Hepatocyte (in vitro differentiated cells): ENCODE measurements at regions not wholly inside any gene's neighbourhood (a gene's known extent, or its start where the extent isn't known, plus 50 kb on each side); places are given as distances from the start of the nearest gene placed in this dataset.

Experiments
- DNase-seq: peaks from one replicate; pipeline ENCODE4 v3.0.0-alpha.2; 2016; ENCODE audit warnings: low spot score
- H2AFZ ChIP-seq: fragments of 200-600 bp; sonication (generic); 2 replicates; pipeline ENCODE4 v1.6.0; 2016; ENCODE audit warnings: antibody characterized with exemption, mild to moderate bottlenecking
- H3K27ac ChIP-seq: fragments of 200-600 bp; sonication (generic); 2 replicates; pipeline ENCODE4 v1.5.1; 2016; ENCODE audit warnings: mild to moderate bottlenecking
- H3K27me3 ChIP-seq: fragments of 200-600 bp; sonication (generic); 2 replicates; pipeline ENCODE4 v1.6.1; 2016
- H3K36me3 ChIP-seq: fragments of 200-600 bp; sonication (generic); replicated peaks from 2 replicates; pipeline ENCODE4 v1.5.1; 2016; ENCODE audit warnings: low read depth; ENCODE audit not compliant: insufficient read depth
- H3K4me1 ChIP-seq: fragments of 200-600 bp; sonication (generic); 2 replicates; pipeline ENCODE4 v1.5.1; 2016; ENCODE audit warnings: mild to moderate bottlenecking, moderate library complexity; ENCODE audit not compliant: insufficient read depth
- H3K4me2 ChIP-seq: fragments of 200-600 bp; sonication (generic); 2 replicates; pipeline ENCODE4 v1.6.0; 2016
- H3K4me3 ChIP-seq: fragments of 200-600 bp; sonication (generic); 2 replicates; pipeline ENCODE4 v1.5.1; 2016; ENCODE audit warnings: mild to moderate bottlenecking
- H3K79me2 ChIP-seq: fragments of 200-600 bp; sonication (generic); 2 replicates; pipeline ENCODE4 v1.6.0; 2017; ENCODE audit warnings: mild to moderate bottlenecking
- H3K9me2 ChIP-seq: fragments of 200-600 bp; sonication (generic); replicated peaks from 2 replicates; pipeline ENCODE4 v1.6.0; 2017; ENCODE audit warnings: mild to moderate bottlenecking; ENCODE audit not compliant: insufficient read depth
- H3K9me3 ChIP-seq: fragments of 200-600 bp; sonication (generic); 2 replicates; pipeline ENCODE4 v1.5.1; 2016; ENCODE audit warnings: low read depth, mild to moderate bottlenecking
- H4K20me1 ChIP-seq: fragments of 200-600 bp; sonication (generic); 2 replicates; pipeline ENCODE4 v1.6.0; 2016; ENCODE audit warnings: mild to moderate bottlenecking; ENCODE audit not compliant: insufficient read depth, poor library complexity, severe bottlenecking
- CTCF ChIP-seq: fragments of 200-600 bp; sonication (generic); IDR thresholded peaks from 2 replicates; pipeline ENCODE4 v1.5.1; 2016; ENCODE audit warnings: antibody characterized with exemption, mild to moderate bottlenecking; ENCODE audit not compliant: poor library complexity
- EZH2 ChIP-seq: fragments of 200-600 bp; sonication (generic); IDR thresholded peaks from 2 replicates; pipeline ENCODE4 v1.6.1; 2016; ENCODE audit warnings: antibody characterized with exemption, mild to moderate bottlenecking, borderline replicate concordance
- EZH2phosphoT487 ChIP-seq: fragments of 200-600 bp; sonication (generic); IDR thresholded peaks from one replicate; pipeline ENCODE4 v1.6.1; 2018; ENCODE audit warnings: antibody characterized with exemption, mild to moderate bottlenecking, low read depth, moderate library complexity; ENCODE audit not compliant: unreplicated experiment, severe bottlenecking
- WGBS: methylation state at CpG from one replicate; pipeline ENCODE4 v1.1.6; 2016; ENCODE audit warnings: low lambda C conversion rate; ENCODE audit errors: missing lambda C conversion rate; 5-methylcytosine and 5-hydroxymethylcytosine counted together

GRCh38 chr10:83647526-83647925 lies 491.8 kb upstream of the GHITM start:
- Histone ChIP-seq H3K27me3 (no peaks in the 10 kb centered on the region), H3K4me3 (no peak overlapping the region), H3K9me2 (no peaks in the 10 kb centered on the region), H2AFZ (no peak overlapping the region), H4K20me1 (no peaks in the 10 kb centered on the region), H3K9me3 (no peaks in the 10 kb centered on the region), H3K79me2 (no peaks in the 10 kb centered on the region), H3K4me1 (no peaks in the 10 kb centered on the region), H3K27ac (no peak overlapping the region), H3K36me3 (no peaks in the 10 kb centered on the region), H3K4me2 (no peak overlapping the region)
- DNase-seq, result no peak
- TF ChIP-seq EZH2, result no peak
- no peak for TF ChIP-seq EZH2phosphoT487
- TF ChIP-seq CTCF, result no peak

GRCh38 chr10:83648201-83648600 lies 491.1 kb upstream of the GHITM start:
- WGBS, result 63% methylated on average over 1 of the region's 1 CpG
- no peak for TF ChIP-seq EZH2
- TF ChIP-seq CTCF, result no peak
- no peak for TF ChIP-seq EZH2phosphoT487
- no peaks in the 10 kb centered on the region for H3K79me2 ChIP-seq

GRCh38 chr10:83649471-83649870 lies 489.8 kb upstream of the GHITM start:
- H3K79me2 ChIP-seq, result no peaks in the 10 kb centered on the region
- no peaks in the 10 kb centered on the region for H4K20me1 ChIP-seq
- H2AFZ ChIP-seq, result no peak overlapping the region
- no peak overlapping the region for H3K4me3 ChIP-seq
- no peaks in the 10 kb centered on the region for H3K9me2 ChIP-seq
- TF ChIP-seq EZH2 (no peak), EZH2phosphoT487 (no peak), CTCF (no peak)
- H3K4me1 ChIP-seq, result no peaks in the 10 kb centered on the region
- H3K4me2 ChIP-seq, result no peak overlapping the region
- no peaks in the 10 kb centered on the region for H3K36me3 ChIP-seq
- WGBS, result 60% methylated on average over 3 of the region's 3 CpGs
- H3K27me3 ChIP-seq, result no peaks in the 10 kb centered on the region
- no peaks in the 10 kb centered on the region for H3K9me3 ChIP-seq
- no peak for DNase-seq
- H3K27ac ChIP-seq, result no peak overlapping the region

More at GRCh38 chr10:83648201-83648600, 491.1 kb upstream of the GHITM start:
- Histone ChIP-seq H3K4me3 (no peak overlapping the region), H4K20me1 (no peaks in the 10 kb centered on the region), H3K36me3 (no peaks in the 10 kb centered on the region), H3K9me3 (no peaks in the 10 kb centered on the region), H2AFZ (no peak overlapping the region), H3K9me2 (no peaks in the 10 kb centered on the region), H3K27ac (no peak overlapping the region), H3K27me3 (no peaks in the 10 kb centered on the region), H3K4me1 (no peaks in the 10 kb centered on the region), H3K4me2 (no peak overlapping the region)
- no peak for DNase-seq

GRCh38 chr10:83654689-83655088 lies 484.6 kb upstream of the GHITM start:
- Histone ChIP-seq H3K79me2 (no peaks in the 10 kb centered on the region), H2AFZ (no peak overlapping the region)
- TF ChIP-seq EZH2, result no peak
- no peak for TF ChIP-seq EZH2phosphoT487
- no peak for TF ChIP-seq CTCF

More at GRCh38 chr10:83654689-83655088, 484.6 kb upstream of the GHITM start:
- WGBS, result 95% methylated on average over 2 of the region's 2 CpGs
- H3K4me2 ChIP-seq, result no peak overlapping the region
- no peaks in the 10 kb centered on the region for H3K9me2 ChIP-seq
- H4K20me1 ChIP-seq, result no peaks in the 10 kb centered on the region
- no peaks in the 10 kb centered on the region for H3K9me3 ChIP-seq
- H3K4me3 ChIP-seq, result no peak overlapping the region
- H3K36me3 ChIP-seq, result no peaks in the 10 kb centered on the region
- H3K4me1 ChIP-seq, result no peaks in the 10 kb centered on the region
- H3K27me3 ChIP-seq, result no peaks in the 10 kb centered on the region
- no peak overlapping the region for H3K27ac ChIP-seq
- DNase-seq, result no peak
